Fibroblast of villous mesenchyme (primary cell): ENCODE measurements at regions not wholly inside any gene's neighbourhood (a gene's known extent, or its start where the extent isn't known, plus 50 kb on each side); places are given as distances from the start of the nearest gene placed in this dataset.
"Not testable (repeated sequence)": the region's sequence is repeated elsewhere in the genome, so short reads cannot be mapped to it uniquely, and the experiment has no call there.

Source experiments
- DNase-seq: peaks from one replicate; pipeline ENCODE4 v3.0.0-alpha.2; 2010; ENCODE audit warnings: low read depth
- H3K4me3 ChIP-seq: 2 replicates; pipeline ENCODE4 v1.5.1; 2011; ENCODE audit warnings: low read depth, mild to moderate bottlenecking, low read length
- TF ChIP-seq, protein P1 (sequence below): IDR thresholded peaks from 2 replicates; pipeline ENCODE4 v1.5.1; 2012; ENCODE audit warnings: low read depth, mild to moderate bottlenecking, low read length; ENCODE audit not compliant: insufficient read depth

GRCh38 chr10:46645110-46645509 lies 66.2 kb downstream of the SYT15 start:
- not testable (repeated sequence) for H3K4me3 ChIP-seq, DNase-seq

DNA sequence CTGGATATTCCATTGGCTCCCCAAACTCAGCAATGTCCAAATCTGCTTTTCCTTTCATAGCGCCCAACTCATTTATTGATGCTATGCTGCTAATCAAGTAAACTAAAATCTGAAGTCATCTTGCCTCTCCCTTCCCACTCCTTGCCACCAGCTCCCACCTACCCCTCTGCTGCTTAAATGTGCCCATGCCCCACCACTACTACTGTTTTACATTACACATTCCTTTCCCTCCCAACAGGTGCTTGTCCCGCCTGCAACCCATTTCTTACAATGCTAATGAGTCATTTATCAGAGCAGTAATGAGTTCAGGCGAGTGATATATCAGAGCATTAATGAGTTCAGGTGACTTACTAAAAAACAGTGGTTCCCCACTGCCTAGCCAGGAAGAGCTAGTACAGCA lies 67.2 kb downstream of the SYT15 start:
- DNase-seq, H3K4me3 ChIP-seq: not testable (repeated sequence)

- DNase-seq, H3K4me3 ChIP-seq: not testable (repeated sequence)
Observed at GRCh38 chr10:46650967-46651366, 72.0 kb downstream of the SYT15 start.

DNA sequence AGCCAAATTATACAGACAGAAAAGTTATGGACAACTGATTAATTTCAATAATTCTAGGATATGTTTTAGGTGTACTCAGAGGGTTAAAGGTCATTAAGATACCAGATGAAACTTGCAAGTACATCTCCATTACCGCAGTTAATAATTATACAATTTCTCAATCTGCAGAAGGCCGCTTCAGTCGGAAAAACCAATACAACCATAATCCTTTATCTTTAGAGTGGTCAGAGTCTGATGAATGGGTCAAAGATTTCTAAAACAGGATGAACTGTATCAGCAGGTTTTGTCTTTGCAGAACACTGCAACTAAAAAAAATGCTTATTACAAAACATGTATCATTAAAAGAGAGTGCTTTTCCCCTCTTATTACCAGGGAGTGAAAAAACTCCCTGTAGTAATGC lies 78.5 kb downstream of the SYT15 start:
- DNase-seq, H3K4me3 ChIP-seq: not testable (repeated sequence)

DNA sequence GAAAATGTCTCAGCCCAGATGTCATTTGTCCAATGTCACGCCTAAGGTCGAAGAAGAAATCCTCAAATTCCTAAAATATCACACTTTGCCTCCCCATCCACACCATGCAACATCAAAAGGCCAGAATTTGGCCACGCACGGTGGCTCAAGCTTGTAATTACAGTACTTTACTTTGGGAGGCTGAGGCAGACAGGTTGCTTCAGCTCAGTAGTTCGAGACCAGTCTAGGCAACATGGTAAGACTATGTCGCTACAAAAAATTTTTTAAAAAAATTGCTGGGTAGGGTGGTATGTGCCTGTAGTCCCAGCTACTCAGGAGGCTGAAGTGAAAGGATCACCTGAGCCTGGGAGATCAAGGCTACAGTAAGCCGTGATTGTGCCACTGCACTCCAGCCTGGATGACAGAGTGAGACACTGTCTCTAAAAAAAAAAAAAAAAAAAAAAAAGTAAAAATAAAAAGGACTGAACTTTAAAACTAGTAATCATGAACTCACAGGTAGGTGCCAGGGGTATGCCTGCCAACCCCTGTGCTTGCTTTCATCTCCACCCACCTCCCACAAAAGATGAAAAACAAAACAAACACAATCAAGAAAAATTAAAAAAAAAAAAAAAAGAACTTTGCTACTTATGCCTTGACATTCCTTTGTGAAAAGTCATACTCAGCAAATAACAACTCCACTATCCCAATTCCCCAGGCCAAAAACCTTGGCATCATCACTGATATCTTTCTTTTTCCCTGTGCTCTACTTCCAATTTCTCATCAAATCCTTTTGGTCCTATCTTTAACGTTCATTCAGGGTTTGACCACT lies 81.3 kb downstream of the SYT15 start:
- not testable (repeated sequence) for DNase-seq

DNA sequence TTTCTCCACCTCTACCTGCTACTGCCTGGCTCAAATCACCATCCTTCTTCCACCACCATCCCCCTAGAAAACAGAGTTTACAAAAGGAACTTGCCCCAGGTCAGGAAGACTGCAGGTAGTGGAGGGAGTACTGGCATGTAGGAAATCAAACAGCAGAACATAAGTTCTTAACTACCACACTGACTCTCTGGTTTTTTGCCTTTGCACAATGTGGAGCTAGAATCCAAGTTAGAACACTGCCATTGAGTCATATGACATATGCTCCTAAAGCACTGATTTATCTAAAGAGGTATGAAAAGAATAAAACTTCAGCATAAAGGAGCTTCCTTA lies 81.9 kb downstream of the SYT15 start:
- not testable (repeated sequence) for DNase-seq

More for the DNA sequence above, 81.3 kb downstream of the SYT15 start:
- H3K4me3 ChIP-seq = not testable (repeated sequence)

DNA sequence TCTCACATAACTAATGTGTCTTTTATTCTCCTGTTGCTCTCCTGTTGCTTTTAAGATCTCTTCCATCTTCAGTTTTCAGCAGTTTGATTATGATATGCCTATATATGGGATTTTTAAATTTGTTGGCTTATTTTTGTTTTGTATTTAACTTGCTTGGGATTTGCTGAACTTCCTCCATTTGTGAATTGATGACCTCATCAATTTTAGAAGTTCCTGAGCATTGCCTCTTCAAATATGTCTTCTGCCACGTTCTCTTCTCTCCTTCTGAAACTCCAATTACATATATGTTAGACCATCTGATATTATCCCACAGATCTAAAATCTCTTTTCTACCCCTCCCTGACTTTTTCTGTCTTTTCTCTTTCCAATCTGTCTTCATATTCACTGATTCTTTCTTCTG lies 86.6 kb downstream of the SYT15 start:
- DNase-seq, H3K4me3 ChIP-seq: not testable (repeated sequence)

More for the DNA sequence above, 81.9 kb downstream of the SYT15 start:
- H3K4me3 ChIP-seq = not testable (repeated sequence)

GRCh38 chr10:46668357-46668997 lies 89.5 kb downstream of the SYT15 start:
- H3K4me3 ChIP-seq, DNase-seq: not testable (repeated sequence)

DNA sequence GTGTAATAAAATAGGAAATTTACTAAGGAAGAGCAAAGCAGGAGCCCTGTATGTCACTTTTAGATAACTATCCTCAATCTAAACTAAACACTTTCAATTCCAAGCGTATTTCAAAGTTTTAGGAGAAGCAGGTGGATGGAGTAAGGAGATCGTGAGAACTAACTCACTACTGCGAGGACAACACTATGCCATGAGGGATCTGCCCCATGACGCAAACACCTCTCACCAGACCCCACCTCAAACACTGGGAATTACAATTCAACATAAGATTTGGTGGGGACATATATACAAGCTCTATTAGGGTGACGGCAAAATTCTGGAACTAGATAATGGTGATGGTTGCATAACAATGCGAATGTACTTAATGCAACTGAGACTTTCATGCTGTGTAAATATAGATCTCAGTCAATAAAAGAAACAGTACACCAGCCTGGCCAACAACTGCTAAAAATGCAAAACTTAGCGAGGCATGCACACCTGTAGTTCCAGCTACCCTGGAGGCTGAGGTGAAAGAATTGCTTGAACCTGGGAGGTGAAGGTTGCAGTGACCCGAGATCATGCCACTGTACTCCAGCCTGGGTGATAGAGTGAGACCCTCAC lies 99.0 kb downstream of the SYT15 start:
- not testable (repeated sequence) for H3K4me3 ChIP-seq, DNase-seq

GRCh38 chr10:46691397-46691796 lies 112.5 kb downstream of the SYT15 start:
- H3K4me3 ChIP-seq, DNase-seq: not testable (repeated sequence)

GRCh38 chr10:46693218-46693617 lies 114.3 kb downstream of the SYT15 start:
- not testable (repeated sequence) for H3K4me3 ChIP-seq, DNase-seq

- not testable (repeated sequence) for DNase-seq
Observed at GRCh38 chr10:46717264-46717663, 138.3 kb downstream of the SYT15 start.

DNA sequence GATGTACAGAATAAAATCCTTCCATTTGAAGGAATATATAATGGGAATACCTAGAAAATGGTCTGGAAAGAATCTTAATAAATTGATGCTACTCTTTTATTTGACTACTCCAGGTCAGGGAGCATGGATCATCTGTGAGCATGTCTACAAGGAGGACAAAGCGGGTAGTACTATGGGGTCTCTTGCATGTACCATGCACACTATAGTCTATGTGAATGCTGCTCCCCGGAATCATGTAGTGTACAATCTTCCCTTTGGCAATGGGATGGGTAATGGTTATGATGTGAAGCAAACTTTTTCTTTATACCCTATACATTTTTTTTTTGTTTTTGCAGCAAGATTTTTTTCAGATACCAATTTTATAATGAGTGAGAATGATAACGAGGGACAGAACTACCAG lies 139.1 kb downstream of the SYT15 start:
- not testable (repeated sequence) for DNase-seq, H3K4me3 ChIP-seq

More at GRCh38 chr10:46717264-46717663, 138.3 kb downstream of the SYT15 start:
- not testable (repeated sequence) for H3K4me3 ChIP-seq

GRCh38 chr10:46720386-46720785 lies 141.5 kb downstream of the SYT15 start:
- TF ChIP-seq, protein P1, sequence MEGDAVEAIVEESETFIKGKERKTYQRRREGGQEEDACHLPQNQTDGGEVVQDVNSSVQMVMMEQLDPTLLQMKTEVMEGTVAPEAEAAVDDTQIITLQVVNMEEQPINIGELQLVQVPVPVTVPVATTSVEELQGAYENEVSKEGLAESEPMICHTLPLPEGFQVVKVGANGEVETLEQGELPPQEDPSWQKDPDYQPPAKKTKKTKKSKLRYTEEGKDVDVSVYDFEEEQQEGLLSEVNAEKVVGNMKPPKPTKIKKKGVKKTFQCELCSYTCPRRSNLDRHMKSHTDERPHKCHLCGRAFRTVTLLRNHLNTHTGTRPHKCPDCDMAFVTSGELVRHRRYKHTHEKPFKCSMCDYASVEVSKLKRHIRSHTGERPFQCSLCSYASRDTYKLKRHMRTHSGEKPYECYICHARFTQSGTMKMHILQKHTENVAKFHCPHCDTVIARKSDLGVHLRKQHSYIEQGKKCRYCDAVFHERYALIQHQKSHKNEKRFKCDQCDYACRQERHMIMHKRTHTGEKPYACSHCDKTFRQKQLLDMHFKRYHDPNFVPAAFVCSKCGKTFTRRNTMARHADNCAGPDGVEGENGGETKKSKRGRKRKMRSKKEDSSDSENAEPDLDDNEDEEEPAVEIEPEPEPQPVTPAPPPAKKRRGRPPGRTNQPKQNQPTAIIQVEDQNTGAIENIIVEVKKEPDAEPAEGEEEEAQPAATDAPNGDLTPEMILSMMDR = peak; percentile 19
- peak; percentile 41 for DNase-seq
- not testable (repeated sequence) for H3K4me3 ChIP-seq

DNA sequence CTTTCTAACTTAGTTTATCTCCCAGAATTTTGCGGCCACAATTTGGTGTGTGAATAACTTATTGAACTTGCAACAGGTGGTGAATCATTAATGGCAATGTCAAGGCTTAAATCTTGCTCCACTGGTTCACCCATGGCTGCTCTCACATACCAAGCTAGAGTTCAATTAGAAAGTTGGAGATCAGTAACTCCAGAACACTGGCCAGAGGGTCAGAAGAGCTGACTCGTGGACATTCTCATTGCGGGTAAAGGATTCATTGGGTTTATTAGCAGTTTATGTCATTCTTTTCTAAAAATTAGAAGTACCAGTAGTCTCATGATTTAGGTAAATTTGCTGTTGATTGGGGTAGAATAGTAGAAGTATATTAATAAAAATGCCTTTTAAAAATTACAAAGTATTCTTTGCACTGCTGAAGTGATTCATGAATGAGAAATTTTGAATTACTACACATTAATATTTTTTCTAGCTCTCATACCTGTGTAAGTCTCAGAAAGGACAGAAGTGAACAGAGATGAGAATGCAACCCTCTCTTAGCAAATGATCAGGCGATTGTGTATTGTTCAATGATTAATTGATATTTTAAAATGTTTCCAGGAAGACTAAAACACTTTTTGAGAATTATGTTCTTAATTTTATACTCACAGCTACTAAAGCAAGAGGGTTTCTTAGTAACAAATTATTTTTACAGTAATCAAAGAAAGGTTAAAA lies 142.0 kb downstream of the SYT15 start:
- not testable (repeated sequence) for DNase-seq, H3K4me3 ChIP-seq

- not testable (repeated sequence) for DNase-seq, H3K4me3 ChIP-seq
Observed at GRCh38 chr10:46724258-46724657, 145.3 kb downstream of the SYT15 start.

- DNase-seq, H3K4me3 ChIP-seq: not testable (repeated sequence)
Observed at GRCh38 chr10:46728359-46728758, 149.4 kb downstream of the SYT15 start.

- not testable (repeated sequence) for H3K4me3 ChIP-seq, DNase-seq
Observed at GRCh38 chr10:46730729-46731128, 151.8 kb downstream of the SYT15 start.
